GM19468 (cell line): ENCODE measurements at regions not wholly inside any gene's neighbourhood (a gene's known extent, or its start where the extent isn't known, plus 50 kb on each side); places are given as distances from the start of the nearest gene placed in this dataset.

Source experiments
- ATAC-seq: cut with Tn5 transposase; IDR thresholded peaks from one replicate; pipeline ENCODE4 v1.9.1; 2021; ENCODE audit warnings: mild to moderate bottlenecking, moderate library complexity, moderate number of reproducible peaks; ENCODE audit not compliant: unreplicated experiment; ENCODE audit errors: extremely low read depth

DNA sequence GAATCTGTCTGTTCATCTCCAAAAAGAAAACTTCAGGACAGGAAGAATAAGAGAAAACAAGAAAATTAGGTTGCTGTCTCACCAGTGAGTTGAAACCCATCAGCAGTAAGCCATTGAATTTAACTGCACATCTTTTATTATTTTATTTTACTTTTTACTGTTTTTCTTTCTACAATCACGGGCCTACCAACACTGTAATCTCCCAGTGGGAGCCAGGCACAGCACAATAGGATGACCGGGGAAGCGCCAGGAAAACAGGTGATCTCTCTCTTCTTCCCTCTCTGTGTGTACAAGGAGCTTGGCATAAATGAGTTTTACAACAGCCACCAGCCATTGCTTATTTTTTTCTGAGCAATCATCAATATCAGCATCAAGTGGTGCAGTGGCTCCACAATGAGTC, 113.1 kb upstream of the ESRRG start:
- no peak for ATAC-seq

DNA sequence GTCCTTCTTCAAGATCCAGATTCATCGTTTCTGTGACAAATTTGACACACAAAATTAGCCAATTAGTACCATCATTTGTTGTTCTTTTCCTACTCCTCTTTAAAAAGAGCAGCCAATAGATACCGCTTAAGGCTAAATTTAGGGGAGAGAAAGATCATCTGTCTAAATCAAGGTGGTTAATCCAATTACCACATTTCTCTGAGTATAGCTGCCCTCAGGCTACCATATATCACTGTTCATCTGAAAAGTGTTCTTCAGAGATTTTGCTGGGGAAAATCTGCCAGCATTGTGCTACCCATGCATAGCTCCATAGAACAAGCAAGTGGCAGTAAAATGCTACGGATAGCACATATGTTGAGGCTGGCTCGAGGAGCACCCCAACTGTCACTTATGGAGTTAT, 110.3 kb upstream of the ESRRG start:
- no peak for ATAC-seq

DNA sequence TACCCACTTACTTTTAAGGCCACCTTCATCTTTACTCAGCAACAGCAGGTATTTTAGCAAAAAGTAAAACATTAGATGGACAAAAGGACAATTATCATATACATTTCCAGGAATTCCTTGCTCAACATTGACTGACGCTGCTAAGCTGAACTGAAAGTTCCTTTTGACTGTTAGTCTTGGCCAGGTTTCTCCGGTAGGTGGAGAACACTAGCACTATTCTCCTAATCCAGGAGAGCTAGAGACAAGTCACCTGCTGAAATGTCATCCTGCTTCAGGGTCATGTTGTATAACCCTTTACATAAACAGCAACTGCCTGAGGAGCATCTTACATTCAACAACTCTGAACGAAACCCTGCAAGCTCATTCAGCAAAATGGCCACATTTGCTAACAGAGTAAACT, 109.0 kb upstream of the ESRRG start:
- ATAC-seq, result no peak

DNA sequence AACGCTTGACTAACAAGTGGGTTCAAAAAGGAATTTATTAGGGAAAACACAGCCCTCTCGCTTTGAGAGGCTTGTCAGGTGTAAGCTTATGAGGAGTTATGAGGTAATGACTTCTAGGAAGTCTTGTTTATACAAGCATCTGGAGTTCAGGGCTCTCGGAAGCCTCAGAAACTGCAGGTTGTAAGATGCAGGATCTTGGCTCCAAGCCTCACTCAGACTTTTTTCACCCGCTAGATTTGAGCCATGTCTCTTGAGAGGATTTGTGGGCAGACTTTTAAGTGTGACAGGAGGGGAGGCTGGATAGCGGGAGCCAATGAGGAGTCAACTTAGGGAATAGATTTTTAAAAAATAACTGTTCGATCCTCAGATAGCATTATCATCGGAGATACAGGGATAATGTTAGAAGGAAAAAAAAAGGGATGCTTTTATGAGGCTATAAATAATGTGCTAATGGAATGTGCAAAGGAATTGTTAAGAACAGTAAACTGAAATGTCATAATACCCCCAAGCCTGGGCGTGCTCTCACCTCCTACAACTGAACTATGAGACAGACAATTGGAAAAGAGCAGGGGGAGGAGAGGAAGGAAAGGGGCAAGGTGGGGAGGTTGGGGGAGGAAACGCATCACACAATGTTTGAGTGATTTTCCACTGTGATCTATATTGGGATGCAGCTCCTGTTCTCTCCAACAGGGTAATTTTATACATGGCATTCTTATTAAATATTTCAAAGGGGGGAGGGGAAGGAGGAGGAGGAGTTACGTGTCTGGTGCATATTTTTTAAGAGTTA, 107.4 kb upstream of the ESRRG start:
- ATAC-seq, result no peak

DNA sequence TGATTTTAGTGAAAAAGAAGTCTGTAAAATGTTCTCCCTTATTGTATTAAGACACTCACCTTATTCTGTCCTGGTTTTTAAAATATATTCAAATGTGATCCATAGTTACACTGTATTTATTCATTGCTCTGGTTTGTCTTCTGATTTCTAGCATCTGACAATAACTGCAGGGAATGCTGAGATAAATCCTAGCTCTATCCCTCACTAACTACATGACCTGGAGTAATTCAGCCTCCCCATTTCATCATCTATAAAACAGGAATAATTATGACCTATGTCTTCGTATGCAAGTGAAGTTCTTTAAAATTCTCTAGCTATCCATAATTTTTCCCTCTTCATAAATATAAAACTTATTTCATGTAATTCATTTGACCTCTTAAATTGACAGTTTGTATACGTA, 104.0 kb upstream of the ESRRG start:
- ATAC-seq, result no peak

DNA sequence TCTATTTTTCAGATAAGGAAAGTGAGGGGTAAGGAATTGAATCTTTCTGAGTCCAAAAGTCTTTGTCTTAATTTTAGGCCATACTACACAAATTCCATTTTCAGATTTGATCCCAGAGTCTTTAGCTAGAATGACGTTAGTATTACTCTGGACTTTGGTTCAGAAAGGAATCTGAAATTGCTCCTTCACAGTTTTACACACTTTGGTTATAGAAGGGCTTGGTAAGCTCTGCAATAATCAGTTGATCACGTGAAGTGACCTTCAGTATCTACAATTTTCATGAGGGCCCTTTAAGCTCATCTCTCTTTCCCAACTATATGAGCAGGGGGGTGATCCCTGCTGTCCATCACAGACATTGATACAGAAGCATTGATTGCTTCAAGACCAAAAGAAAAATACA, 103.4 kb upstream of the ESRRG start:
- ATAC-seq, result no peak

DNA sequence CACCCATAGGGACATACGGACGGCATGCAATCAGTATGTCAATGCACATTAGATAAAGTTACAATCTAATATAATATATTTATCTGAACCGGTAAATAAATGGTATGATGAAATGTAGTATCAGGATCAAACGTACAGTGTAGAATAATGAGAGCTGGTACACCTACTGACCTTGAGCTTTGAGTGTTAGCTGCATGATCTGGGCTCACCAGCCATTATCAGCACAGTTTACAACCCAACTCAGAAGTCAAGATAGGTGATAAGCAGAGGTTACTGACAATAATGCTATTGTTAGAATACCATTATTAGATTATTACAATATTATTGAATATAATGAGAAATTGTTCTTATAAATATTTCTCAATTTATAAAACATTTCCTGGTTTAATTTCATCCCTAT, 103.0 kb upstream of the ESRRG start:
- no peak for ATAC-seq

DNA sequence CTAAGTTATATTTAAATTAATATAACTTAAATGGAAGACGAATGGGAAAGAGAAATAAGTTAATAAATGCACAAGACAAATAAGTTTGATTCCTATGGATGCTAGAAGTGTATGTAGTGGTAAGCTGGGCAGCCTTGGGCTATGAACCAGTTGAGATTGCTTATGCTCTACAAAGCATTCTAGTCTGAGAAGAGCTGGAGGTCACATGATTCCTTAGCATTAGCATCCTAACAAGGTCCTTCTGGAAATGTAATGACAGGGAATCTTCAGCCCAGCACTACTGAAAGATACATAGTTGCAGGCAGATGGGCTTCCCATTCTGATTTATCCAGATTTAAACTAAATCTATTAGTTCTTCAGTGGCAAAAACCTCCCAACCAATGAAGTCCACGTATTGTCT, 102.3 kb upstream of the ESRRG start:
- ATAC-seq, result no peak

DNA sequence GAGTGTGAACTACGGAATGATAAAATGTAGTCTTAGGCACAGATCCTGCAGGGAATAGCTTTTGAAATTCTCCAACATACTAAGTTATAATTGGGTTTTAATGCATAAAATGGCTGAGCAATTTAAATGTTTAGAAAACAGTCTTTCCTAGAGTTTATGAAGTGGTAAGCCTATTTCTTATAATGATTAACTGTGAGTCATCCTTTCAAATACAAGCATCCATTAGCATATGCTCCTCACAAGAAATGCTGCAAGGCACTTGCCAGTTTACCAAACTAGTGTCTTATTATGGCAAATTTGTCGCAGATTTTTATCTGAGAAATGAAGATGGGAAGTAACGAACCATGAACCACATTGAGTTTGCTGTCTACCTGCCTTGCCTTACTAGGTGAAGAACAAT, 101.3 kb upstream of the ESRRG start:
- no peak for ATAC-seq

DNA sequence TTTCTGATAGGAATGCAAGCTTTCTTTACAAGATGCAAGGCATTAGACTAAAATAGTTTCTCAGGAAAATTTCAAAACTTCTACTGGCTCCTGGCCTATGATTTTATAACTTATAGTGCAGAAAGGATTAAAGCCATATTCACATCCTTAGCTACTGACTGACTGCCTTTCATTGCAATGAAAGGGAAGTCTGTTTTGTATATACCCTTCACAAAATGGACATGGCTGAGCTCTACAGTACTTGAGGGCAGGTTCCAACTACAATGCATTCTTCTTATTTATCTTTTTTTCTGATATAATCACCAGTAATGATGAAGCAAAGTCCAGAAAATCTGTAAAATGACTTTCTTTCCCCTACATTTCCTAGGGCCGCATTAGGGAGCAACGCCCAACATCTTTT, 100.5 kb upstream of the ESRRG start:
- no peak for ATAC-seq

DNA sequence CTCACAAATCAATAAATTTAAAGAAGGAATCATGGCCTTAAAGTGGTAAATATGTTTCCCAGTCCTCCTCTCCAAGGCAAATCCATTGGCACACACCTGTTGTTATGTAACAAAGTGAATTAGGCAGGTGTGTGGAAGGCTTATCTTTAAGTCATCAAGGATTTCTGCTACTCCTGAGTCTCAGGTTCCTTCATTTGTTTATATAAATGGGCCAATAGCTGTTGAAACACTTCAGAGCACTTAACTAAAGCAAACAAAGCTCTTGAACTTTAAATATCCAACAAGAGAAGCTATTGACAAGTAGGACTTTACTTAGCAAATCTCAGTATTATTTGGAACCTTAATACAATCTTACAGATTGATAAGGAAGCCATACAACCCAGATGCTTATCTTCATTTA, 99.3 kb upstream of the ESRRG start:
- ATAC-seq, result no peak

DNA sequence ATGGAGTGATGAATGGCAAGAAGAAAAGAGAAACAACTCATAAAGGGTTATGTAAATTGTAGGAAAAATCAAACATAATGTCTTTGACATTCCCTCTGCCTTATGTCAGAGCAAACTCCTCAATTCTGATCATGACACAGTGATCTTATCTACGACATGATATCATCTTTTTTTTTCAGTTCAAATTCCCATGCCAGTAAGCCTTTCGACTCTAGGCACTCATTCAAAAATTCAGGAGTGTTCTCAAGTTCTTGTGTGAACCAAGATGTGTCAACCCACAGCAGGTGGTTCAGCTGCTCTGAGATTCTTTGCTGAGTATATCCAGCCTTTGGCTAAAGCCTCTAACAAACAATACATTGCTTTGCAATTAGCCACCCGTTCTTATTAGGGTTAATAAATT, 97.1 kb upstream of the ESRRG start:
- ATAC-seq, result no peak

DNA sequence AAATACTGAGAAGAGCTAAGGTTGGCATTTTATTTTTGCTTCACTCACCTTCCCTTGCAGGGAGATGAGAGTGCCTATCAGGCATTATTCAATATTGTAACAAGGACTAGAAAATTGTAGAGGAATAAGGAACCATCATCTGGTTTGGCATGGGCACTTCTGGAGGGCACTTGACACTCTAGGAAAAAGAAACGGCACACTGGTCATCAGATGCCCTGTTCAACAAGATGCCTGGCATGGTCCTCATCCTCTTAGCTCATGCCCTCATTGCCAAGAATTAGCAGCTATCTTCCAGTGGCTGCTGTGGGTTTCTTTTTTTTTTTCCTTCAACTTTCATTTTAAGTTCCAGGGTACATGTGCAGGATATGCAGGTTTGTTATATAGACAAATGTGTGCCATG, 95.1 kb upstream of the ESRRG start:
- ATAC-seq, result no peak

DNA sequence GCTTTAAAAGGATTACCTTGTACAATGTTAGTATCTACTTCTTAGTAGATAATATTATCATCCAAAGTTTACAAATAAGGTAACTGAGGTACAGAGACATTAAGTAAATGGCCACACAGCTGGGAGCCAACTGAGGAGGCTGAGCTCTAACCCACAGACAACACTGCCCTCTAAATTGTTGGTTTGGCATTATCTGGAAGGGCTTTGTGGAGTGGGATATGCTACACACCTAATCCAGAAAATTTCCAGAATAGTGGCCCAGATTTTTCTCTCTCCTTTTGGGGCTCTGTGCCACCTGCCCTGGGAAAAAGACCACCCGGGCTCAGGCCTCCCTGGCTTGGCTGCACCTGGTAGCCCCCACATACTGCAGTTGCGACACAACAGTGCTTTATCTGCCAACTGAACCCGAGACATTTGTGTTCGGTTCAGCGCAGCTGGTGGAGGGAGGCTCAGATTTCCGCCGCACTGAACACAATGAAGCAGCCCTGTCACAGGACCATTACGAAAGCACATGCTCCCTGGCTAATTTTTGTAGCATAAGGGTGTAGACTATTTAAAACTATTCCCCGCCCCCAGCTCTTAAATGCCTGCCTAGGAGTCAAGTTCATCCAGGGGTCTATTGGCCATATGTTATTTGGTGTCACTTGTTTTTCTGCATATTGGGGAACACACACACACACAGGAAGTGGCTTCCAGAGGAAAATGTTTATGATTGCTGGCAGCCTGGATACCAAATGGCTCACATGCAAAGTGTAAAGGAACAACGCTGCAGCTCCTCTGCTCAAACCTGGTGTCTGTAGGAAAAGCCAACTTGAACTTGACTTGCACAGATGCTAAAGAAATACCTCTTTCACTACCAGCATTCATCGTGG, 92.3 kb upstream of the ESRRG start:
- ATAC-seq, result no peak

DNA sequence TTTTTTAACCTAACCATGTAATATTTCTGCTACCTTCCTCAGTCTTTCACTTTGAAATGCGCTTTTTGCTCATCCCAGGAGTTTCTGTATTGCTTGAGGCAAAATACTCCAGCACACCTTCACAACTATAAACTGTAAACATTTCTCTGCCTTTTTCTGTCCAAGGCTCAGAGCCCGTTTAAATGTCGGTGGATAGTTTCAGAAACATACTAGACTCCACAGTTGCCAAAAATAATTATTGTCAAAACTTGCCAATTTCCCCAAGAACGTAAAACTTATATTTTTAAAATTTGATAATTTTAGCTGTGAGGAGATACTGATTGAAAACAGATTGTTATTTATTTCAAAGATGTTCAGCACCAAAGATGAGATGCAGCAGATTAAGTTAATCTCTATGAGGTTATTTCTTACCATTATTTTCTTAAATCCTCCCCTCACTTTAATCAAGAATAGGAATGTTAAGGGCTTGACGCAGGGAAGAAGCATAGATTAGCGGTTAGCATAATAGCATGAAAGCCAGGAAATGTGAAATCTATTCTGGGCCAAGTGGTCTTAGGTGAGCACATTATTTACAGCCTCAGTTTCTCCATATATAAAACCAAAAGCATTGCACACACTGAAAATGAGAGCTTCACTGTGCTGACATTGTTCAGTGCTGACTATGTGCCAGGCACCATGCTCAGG, 91.5 kb upstream of the ESRRG start:
- no peak for ATAC-seq

DNA sequence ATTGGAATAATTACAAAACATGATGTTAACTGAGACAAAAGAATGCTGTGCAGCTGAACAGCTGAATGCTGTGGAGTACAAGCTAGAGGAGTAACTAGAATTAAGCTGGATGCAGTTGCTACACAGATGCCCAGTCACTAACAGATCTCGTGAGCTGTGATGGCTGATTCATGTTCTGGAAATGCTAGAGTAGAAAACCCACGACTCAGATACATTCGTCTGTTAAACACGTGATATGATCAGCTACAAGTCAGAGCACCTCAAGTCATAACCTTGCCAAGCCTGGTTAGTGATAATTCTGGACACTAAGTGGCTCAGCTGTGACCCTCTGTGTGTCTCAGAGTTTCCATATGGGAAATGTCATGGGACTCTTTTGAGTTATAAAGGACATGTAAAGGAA, 89.7 kb upstream of the ESRRG start:
- ATAC-seq, result no peak

DNA sequence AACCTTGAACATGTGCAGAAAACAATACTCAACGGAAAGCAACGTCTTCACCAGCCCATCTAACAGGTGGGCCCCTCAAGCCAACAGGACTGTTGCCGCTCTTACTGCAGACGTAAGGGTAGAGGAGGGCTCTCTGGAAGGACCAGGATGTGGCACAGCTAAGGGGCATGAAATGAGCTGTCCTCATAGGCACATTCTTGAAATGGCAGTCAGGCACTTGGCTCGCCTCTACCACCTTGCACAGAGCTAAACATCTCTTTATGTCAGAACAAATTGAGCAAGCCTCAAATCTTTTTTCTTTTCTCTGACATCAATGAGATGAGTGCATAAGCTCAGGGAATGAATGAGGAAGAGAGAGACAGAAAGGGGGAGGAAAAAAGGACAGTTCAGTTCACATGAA, 86.4 kb upstream of the ESRRG start:
- ATAC-seq, result no peak

DNA sequence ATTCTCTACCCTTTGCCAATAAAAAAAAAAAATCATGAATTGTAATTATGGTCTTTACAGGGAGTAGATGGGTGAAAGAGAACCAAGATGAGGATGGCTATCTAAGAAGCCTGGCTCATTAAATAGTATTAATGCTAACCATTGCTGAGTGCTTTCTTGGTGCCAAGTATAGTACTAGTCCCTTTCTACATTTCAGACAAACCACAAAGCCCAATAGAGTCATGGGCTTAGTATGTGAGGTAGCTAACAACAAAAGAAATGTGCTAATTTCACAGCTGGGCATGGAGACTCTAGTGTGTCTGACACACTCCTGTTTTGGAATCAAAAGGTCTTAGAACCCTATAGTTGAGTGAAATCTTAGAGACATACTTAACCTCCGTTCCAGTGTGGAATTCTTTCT, 84.5 kb upstream of the ESRRG start:
- ATAC-seq, result no peak

DNA sequence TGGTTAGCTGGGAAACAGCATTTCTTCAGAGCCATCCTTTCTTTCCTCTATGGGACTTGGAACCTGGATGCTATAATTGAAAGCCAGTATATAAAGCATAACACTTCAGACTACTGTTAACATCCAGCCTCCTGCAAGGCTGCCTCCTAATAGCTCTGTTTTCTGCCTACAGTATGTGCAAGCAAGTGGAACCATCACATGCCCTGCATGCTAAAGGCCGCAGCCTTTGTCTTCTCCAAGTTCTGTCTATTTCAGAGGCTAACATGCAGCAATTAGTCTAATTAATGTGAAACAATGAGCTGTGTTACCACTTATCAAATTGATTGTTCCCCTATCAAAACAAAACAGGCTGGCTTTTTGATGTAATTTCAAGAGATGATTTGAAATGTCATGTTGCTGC, 82.7 kb upstream of the ESRRG start:
- no peak for ATAC-seq

DNA sequence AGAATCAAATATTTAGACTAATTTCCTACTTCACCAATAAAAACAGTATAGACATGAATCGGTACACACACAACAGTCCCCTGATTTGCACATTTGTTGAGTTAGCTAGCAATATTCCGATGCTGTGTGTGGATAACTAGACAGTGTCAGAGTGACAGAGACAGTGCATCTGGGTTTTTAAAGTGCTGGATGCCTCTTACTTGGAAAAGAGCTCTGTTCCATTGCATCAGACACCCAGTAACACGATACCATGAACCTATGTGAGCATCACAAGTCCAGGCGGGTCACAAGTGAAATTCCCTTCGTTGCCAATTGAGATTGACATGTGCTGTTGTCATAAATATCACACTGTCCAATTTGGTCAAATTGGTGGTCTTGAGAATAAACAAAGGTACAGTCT, 82.0 kb upstream of the ESRRG start:
- ATAC-seq, result no peak

DNA sequence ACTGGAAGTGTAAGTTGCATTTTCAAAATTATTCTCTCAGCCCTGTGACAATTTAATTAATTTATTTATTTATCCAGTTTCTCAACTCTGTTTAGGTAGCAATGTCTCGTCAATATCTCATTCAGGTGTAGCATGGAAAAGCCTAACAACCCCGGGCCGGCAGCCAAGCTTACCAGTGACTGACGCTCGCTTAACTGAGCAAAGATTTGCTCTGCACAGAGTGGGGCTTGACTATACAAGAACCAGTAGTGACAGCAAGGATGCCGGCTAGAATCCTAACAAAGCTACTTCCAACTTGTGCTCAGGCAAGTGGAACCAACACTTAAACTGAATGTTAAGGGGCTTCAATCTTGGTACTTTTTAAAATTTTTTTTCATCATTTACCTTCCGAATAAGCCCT, 80.9 kb upstream of the ESRRG start:
- no peak for ATAC-seq
